ENCODE measurements at regions not wholly inside any gene's neighbourhood (a gene's known extent, or its start where the extent isn't known, plus 50 kb on each side); places are given as distances from the start of the nearest gene placed in this dataset.

DNA sequence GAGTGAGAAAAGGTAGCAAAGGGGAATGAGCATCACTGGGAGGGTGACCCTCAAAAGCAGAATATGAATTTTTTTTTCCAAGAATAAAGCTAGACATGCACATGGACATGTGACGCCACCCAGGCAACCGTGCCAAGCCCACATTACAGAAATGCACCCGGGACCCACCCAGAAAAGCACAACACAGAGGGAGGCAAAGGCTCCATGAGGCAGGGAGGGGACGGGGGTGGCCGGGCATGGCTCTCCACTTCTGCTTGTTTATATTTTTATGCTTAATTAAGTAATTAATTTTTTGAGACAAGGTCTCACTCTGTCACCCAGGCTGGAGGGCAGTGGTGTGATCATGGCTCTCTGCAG, 1524.3 kb downstream of the BRD1 start:
- H3K4me1 ChIP-seq (ENCODE audit: low read length), result no peaks in the 10 kb centered on the region
- DNase-seq, result no peak
- H3K36me3 ChIP-seq (replicated peaks; ENCODE audit: insufficient read depth, low read length), result no peaks in the 10 kb centered on the region
- H3K27ac ChIP-seq (ENCODE audit: low read length), result no peak overlapping the region
- no peaks in the 10 kb centered on the region for H4K20me1 ChIP-seq (ENCODE audit: insufficient read depth, low read length)
- no peak overlapping the region for H3K4me3 ChIP-seq (ENCODE audit: low read length)
- no peaks in the 10 kb centered on the region for H3K79me2 ChIP-seq (ENCODE audit: low read length)
- no peaks in the 10 kb centered on the region for H3F3A ChIP-seq (ENCODE audit: insufficient read depth, low read length)
- no peak overlapping the region for H3K4me2 ChIP-seq (ENCODE audit: low read depth, low read length)
- TF ChIP-seq, protein P1, sequence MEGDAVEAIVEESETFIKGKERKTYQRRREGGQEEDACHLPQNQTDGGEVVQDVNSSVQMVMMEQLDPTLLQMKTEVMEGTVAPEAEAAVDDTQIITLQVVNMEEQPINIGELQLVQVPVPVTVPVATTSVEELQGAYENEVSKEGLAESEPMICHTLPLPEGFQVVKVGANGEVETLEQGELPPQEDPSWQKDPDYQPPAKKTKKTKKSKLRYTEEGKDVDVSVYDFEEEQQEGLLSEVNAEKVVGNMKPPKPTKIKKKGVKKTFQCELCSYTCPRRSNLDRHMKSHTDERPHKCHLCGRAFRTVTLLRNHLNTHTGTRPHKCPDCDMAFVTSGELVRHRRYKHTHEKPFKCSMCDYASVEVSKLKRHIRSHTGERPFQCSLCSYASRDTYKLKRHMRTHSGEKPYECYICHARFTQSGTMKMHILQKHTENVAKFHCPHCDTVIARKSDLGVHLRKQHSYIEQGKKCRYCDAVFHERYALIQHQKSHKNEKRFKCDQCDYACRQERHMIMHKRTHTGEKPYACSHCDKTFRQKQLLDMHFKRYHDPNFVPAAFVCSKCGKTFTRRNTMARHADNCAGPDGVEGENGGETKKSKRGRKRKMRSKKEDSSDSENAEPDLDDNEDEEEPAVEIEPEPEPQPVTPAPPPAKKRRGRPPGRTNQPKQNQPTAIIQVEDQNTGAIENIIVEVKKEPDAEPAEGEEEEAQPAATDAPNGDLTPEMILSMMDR (IDR thresholded peaks at IDR 0.05; ENCODE audit: low read length), result no peak
- no peak for TF ChIP-seq EZH2 (optimal IDR thresholded peaks at IDR 0.05; ENCODE audit: low read depth, low read length)
- no peak for TF ChIP-seq EZH2phosphoT487 (IDR thresholded peaks at IDR 0.05; ENCODE audit: low read length)
- H2AFZ ChIP-seq (ENCODE audit: low read length), result no peak overlapping the region
- H3K9ac ChIP-seq (ENCODE audit: low read length), result no peak overlapping the region
- no peaks in the 10 kb centered on the region for H3K9me3 ChIP-seq (replicated peaks; ENCODE audit: insufficient read depth, low read length)
- no peaks in the 10 kb centered on the region for H3K9me2 ChIP-seq (replicated peaks; ENCODE audit: insufficient read depth, low read length)
- no peaks in the 10 kb centered on the region for H3K27me3 ChIP-seq (replicated peaks; ENCODE audit: insufficient read depth, low read length)

GRCh38 chr22:48302657-48303368, 1524.9 kb downstream of the BRD1 start:
- TF ChIP-seq, protein P1 (IDR thresholded peaks at IDR 0.05; ENCODE audit: low read length), result no peak
- TF ChIP-seq EZH2 (optimal IDR thresholded peaks at IDR 0.05; ENCODE audit: low read depth, low read length) (no peak), EZH2phosphoT487 (IDR thresholded peaks at IDR 0.05; ENCODE audit: low read length) (no peak)
- H3F3A ChIP-seq (ENCODE audit: insufficient read depth, low read length), result no peaks in the 10 kb centered on the region
- H3K4me2 ChIP-seq (ENCODE audit: low read depth, low read length), result no peak overlapping the region
- no peak overlapping the region for H3K9ac ChIP-seq (ENCODE audit: low read length)
- no peak overlapping the region for H3K27ac ChIP-seq (ENCODE audit: low read length)
- no peaks in the 10 kb centered on the region for H3K9me2 ChIP-seq (replicated peaks; ENCODE audit: insufficient read depth, low read length)
- no peak overlapping the region for H3K4me3 ChIP-seq (ENCODE audit: low read length)
- no peaks in the 10 kb centered on the region for H3K27me3 ChIP-seq (replicated peaks; ENCODE audit: insufficient read depth, low read length)
- H3K79me2 ChIP-seq (ENCODE audit: low read length), result no peaks in the 10 kb centered on the region
- no peak overlapping the region for H2AFZ ChIP-seq (ENCODE audit: low read length)
- no peaks in the 10 kb centered on the region for H4K20me1 ChIP-seq (ENCODE audit: insufficient read depth, low read length)
- H3K36me3 ChIP-seq (replicated peaks; ENCODE audit: insufficient read depth, low read length), result no peaks in the 10 kb centered on the region
- no peaks in the 10 kb centered on the region for H3K9me3 ChIP-seq (replicated peaks; ENCODE audit: insufficient read depth, low read length)
- no peak for DNase-seq
- no peaks in the 10 kb centered on the region for H3K4me1 ChIP-seq (ENCODE audit: low read length)

- DNase-seq, result no peak
- Histone ChIP-seq H3F3A (ENCODE audit: insufficient read depth, low read length) (no peaks in the 10 kb centered on the region), H3K79me2 (ENCODE audit: low read length) (no peaks in the 10 kb centered on the region), H3K36me3 (replicated peaks; ENCODE audit: insufficient read depth, low read length) (no peaks in the 10 kb centered on the region), H3K4me1 (ENCODE audit: low read length) (no peaks in the 10 kb centered on the region), H3K9me2 (replicated peaks; ENCODE audit: insufficient read depth, low read length) (no peaks in the 10 kb centered on the region), H3K9me3 (replicated peaks; ENCODE audit: insufficient read depth, low read length) (no peaks in the 10 kb centered on the region), H2AFZ (ENCODE audit: low read length) (no peak overlapping the region), H3K4me3 (ENCODE audit: low read length) (no peak overlapping the region), H3K27me3 (replicated peaks; ENCODE audit: insufficient read depth, low read length) (no peaks in the 10 kb centered on the region), H4K20me1 (ENCODE audit: insufficient read depth, low read length) (no peaks in the 10 kb centered on the region), H3K27ac (ENCODE audit: low read length) (no peak overlapping the region), H3K9ac (ENCODE audit: low read length) (no peak overlapping the region), H3K4me2 (ENCODE audit: low read depth, low read length) (no peak overlapping the region)
- TF ChIP-seq, protein P1 (IDR thresholded peaks at IDR 0.05; ENCODE audit: low read length), result no peak
- TF ChIP-seq EZH2phosphoT487 (IDR thresholded peaks at IDR 0.05; ENCODE audit: low read length), result no peak
- no peak for TF ChIP-seq EZH2 (optimal IDR thresholded peaks at IDR 0.05; ENCODE audit: low read depth, low read length)
These were observed 1525.8 kb downstream of the BRD1 start for GRCh38 chr22:48301908-48302307.

Data from MM.1S (cell line).